Panc1 (cell line): ENCODE measurements at regions not wholly inside any gene's neighbourhood (a gene's known extent, or its start where the extent isn't known, plus 50 kb on each side); places are given as distances from the start of the nearest gene placed in this dataset.

ENCODE experiments used
- ATAC-seq: fragments of 200-7000 bp; cut with Tn5 transposase; 2 replicates; pipeline ENCODE4 v1.9.1; 2020; ENCODE audit warnings: mild to moderate bottlenecking, moderate library complexity
- BruUV-seq: library from RNA; stranded (reverse); fragments of 400-500 nt; replicated peaks from 2 replicates; lab custom pipeline; 2021; lab: Mats Ljungman, UMichigan
- CTCF ChIA-PET: fragments of 300-600 bp; sonication (Branson Sonifier 250); formaldehyde crosslinking; loops from one replicate; lab custom pipeline; 2022; ENCODE audit warnings: antibody characterized with exemption; lab: Charles Lee
- POLR2A ChIA-PET: fragments of 300-600 bp; sonication (Branson Sonifier 250); formaldehyde crosslinking; loops from one replicate; lab custom pipeline; 2022; ENCODE audit warnings: antibody characterized with exemption; lab: Charles Lee
- DNase-seq: peaks from one replicate; pipeline ENCODE4 v3.0.0-alpha.2; 2010; ENCODE audit warnings: low read depth, low spot score
- H3K27ac ChIP-seq: 2 replicates; pipeline ENCODE4 v1.5.1; 2011; ENCODE audit warnings: mild to moderate bottlenecking, low read length, inconsistent platforms
- H3K27me3 ChIP-seq: fragments of 200-500 bp; sonication (Bioruptor generic); 2 replicates; pipeline ENCODE4 v1.6.0; 2014; ENCODE audit warnings: low read length, inconsistent platforms; ENCODE audit not compliant: control insufficient read depth, insufficient read depth
- H3K36me3 ChIP-seq: fragments of 200-500 bp; sonication (Bioruptor generic); 2 replicates; pipeline ENCODE4 v1.5.1; 2014; ENCODE audit warnings: inconsistent platforms, mild to moderate bottlenecking, low read length, moderate library complexity; ENCODE audit not compliant: control insufficient read depth, insufficient read depth
- H3K4me1 ChIP-seq: 2 replicates; pipeline ENCODE4 v1.5.1; 2011; ENCODE audit warnings: inconsistent platforms, mild to moderate bottlenecking, low read length, moderate library complexity; ENCODE audit not compliant: control insufficient read depth, insufficient read depth
- H3K4me3 ChIP-seq, 2 experiments: 2 replicates each; pipeline ENCODE4 v1.5.1; 2011 to 2012; ENCODE audit warnings: low read depth in 2 of 2, low read length in 2 of 2, mild to moderate bottlenecking in 2 of 2, inconsistent platforms in 1 of 2, moderate library complexity in 1 of 2
- H3K9me3 ChIP-seq: fragments of 200-500 bp; sonication (Bioruptor generic); 2 replicates; pipeline ENCODE4 v1.5.1; 2014; ENCODE audit warnings: low read depth, mild to moderate bottlenecking, inconsistent platforms, low read length, moderate library complexity; ENCODE audit not compliant: control insufficient read depth, insufficient read depth
- CTCF ChIP-seq: fragments of 450-650 bp; IDR thresholded peaks from 2 replicates; pipeline ENCODE4 v1.5.1; 2017; ENCODE audit warnings: mild to moderate bottlenecking
- POLR2AphosphoS5 ChIP-seq: IDR thresholded peaks from 2 replicates; pipeline ENCODE4 v1.6.1; 2012; ENCODE audit warnings: mild to moderate bottlenecking, low read depth, low read length, moderate library complexity
- REST ChIP-seq, 2 experiments: IDR thresholded peaks; 2 replicates each; pipeline ENCODE4 v1.6.1; 2011 to 2012; ENCODE audit warnings: low read depth in 2 of 2, control low read depth in 1 of 2, low read length in 1 of 2, mild to moderate bottlenecking in 1 of 2, moderate library complexity in 1 of 2; ENCODE audit not compliant: insufficient read depth in 1 of 2
- SIN3A ChIP-seq: IDR thresholded peaks from 2 replicates; pipeline ENCODE4 v1.6.1; 2012; ENCODE audit warnings: low read depth, mild to moderate bottlenecking, low read length, moderate library complexity, borderline replicate concordance; ENCODE audit not compliant: insufficient read depth
- TCF7L2 ChIP-seq: IDR thresholded peaks from 2 replicates; pipeline ENCODE4 v1.6.1; 2011; ENCODE audit warnings: mild to moderate bottlenecking, low read depth, low read length, inconsistent platforms
- in situ Hi-C: cut with HindIII; loops from 2 replicates; pipeline ENCODE4 v1.10.0; 2016; ENCODE audit warnings: low sequenced_read_pairs, low pct_unique_long_range_greater_than_20kb
- intact Hi-C: fragments of 100-400 bp; cut with micrococcal nuclease; formaldehyde crosslinking; loops from one replicate; pipeline ENCODE4 v1.10.0; 2022; ENCODE audit not compliant: unreplicated experiment

- no peaks in the 10 kb centered on the region for H3K9me3 ChIP-seq
- ChIA-PET POLR2A (no interaction called here), CTCF (no interaction called here)
- no peak overlapping the region for H3K4me3 ChIP-seq
- no peaks in the 10 kb centered on the region for H3K27me3 ChIP-seq
- intact Hi-C loops, result no loop called here
- in situ Hi-C loops, result no loop called here
- TF ChIP-seq POLR2AphosphoS5 (no peak), TCF7L2 (no peak), SIN3A (no peak), CTCF (no peak), REST (IDR thresholded peaks at IDR 0.05; ENCODE audit: insufficient read depth in 1 of 2, low read depth in 2 of 2, low read length in 1 of 2) (no peak)
- DNase-seq, result no peak
- no peak for ATAC-seq
- no peak overlapping the region for H3K27ac ChIP-seq
- no peaks in the 10 kb centered on the region for H3K36me3 ChIP-seq
- BruUV-seq, result no TSS peak
- H3K4me1 ChIP-seq, result no peaks in the 10 kb centered on the region
These were observed 709.4 kb upstream of the NR2F2 start for GRCh38 chr15:95620934-95621579.

- no peaks in the 10 kb centered on the region for H3K27me3 ChIP-seq
- no peaks in the 10 kb centered on the region for H3K4me1 ChIP-seq
- POLR2A ChIA-PET, result no interaction called here
- in situ Hi-C loops, result no loop called here
- ATAC-seq (no peak), DNase-seq (no peak)
- BruUV-seq, result no TSS peak
- no peaks in the 10 kb centered on the region for H3K9me3 ChIP-seq
- CTCF ChIA-PET, result no interaction called here
- H3K36me3 ChIP-seq, result no peaks in the 10 kb centered on the region
- intact Hi-C loops, result no loop called here
- no peak overlapping the region for H3K27ac ChIP-seq
- no peak overlapping the region for H3K4me3 ChIP-seq
- no peak for TF ChIP-seq POLR2AphosphoS5
- TF ChIP-seq TCF7L2, result no peak
These were observed 707.7 kb upstream of the NR2F2 start for GRCh38 chr15:95622843-95623242.

- POLR2A ChIA-PET, result no interaction called here
- H3K4me3 ChIP-seq, result no peak overlapping the region
- no peaks in the 10 kb centered on the region for H3K9me3 ChIP-seq
- no peaks in the 10 kb centered on the region for H3K4me1 ChIP-seq
- H3K27ac ChIP-seq, result no peak overlapping the region
- BruUV-seq, result no TSS peak
- no peak for TF ChIP-seq REST (IDR thresholded peaks at IDR 0.05; ENCODE audit: insufficient read depth in 1 of 2, low read depth in 2 of 2, low read length in 1 of 2)
- TF ChIP-seq POLR2AphosphoS5, result no peak
- TF ChIP-seq SIN3A, result no peak
- no peak for TF ChIP-seq TCF7L2
- no peak for TF ChIP-seq CTCF
- in situ Hi-C loops (no loop called here), intact Hi-C loops (no loop called here)
- CTCF ChIA-PET, result no interaction called here
- H3K27me3 ChIP-seq, result no peaks in the 10 kb centered on the region
- DNase-seq (no peak), ATAC-seq (no peak)
- H3K36me3 ChIP-seq, result no peaks in the 10 kb centered on the region
These were observed 706.4 kb upstream of the NR2F2 start for GRCh38 chr15:95624100-95624499.
